ENCODE measurements at regions not wholly inside any gene's neighbourhood (a gene's known extent, or its start where the extent isn't known, plus 50 kb on each side); places are given as distances from the start of the nearest gene placed in this dataset.

- no peak for DNase-seq (ENCODE audit: low read depth, low spot score)
- POLR2A ChIA-PET, result no interaction called here
- H3K4me3 ChIP-seq (ENCODE audit: low read depth, low read length), result no peak overlapping the region
- CTCF ChIA-PET, result no interaction called here
- TF ChIP-seq, protein P1, sequence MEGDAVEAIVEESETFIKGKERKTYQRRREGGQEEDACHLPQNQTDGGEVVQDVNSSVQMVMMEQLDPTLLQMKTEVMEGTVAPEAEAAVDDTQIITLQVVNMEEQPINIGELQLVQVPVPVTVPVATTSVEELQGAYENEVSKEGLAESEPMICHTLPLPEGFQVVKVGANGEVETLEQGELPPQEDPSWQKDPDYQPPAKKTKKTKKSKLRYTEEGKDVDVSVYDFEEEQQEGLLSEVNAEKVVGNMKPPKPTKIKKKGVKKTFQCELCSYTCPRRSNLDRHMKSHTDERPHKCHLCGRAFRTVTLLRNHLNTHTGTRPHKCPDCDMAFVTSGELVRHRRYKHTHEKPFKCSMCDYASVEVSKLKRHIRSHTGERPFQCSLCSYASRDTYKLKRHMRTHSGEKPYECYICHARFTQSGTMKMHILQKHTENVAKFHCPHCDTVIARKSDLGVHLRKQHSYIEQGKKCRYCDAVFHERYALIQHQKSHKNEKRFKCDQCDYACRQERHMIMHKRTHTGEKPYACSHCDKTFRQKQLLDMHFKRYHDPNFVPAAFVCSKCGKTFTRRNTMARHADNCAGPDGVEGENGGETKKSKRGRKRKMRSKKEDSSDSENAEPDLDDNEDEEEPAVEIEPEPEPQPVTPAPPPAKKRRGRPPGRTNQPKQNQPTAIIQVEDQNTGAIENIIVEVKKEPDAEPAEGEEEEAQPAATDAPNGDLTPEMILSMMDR (IDR thresholded peaks at IDR 0.05; ENCODE audit: insufficient read depth, low read length, missing control alignments), result no peak
Observed at GRCh38 chrX:39985071-39985470, 112.7 kb downstream of the BCOR start.

DNA sequence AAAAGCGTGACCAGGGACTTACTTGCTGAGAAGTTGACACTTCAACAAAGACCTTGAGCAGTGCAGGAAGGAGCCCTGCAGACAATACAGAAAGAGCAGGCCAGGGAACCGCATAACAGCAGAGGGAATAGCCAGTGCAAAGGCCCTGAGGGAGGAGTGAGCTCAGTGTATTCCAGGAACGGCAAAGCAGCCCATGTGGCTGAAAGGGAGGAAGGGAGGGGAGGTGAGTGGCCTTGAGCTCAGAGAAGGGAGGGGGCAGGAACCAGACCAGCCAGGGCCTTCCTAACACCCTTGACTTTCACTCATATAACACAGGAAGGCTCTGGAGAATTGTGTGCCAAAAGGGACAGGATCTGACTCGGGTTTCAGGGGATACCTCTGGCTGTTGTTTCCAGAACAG is 112.2 kb downstream of the BCOR start:
- H3K4me3 ChIP-seq (ENCODE audit: low read depth, low read length), result no peak overlapping the region
- ChIA-PET CTCF (no interaction called here), POLR2A (no interaction called here)
- DNase-seq (ENCODE audit: low read depth, low spot score), result no peak
- TF ChIP-seq, protein P1 (IDR thresholded peaks at IDR 0.05; ENCODE audit: insufficient read depth, low read length, missing control alignments), result no peak

GRCh38 chrX:39988496-39988895 is 109.3 kb downstream of the BCOR start:
- no peak overlapping the region for H3K4me3 ChIP-seq (ENCODE audit: low read depth, low read length)
- no peak for DNase-seq (ENCODE audit: low read depth, low spot score)
- ChIA-PET CTCF (no interaction called here), POLR2A (no interaction called here)
- TF ChIP-seq, protein P1 (IDR thresholded peaks at IDR 0.05; ENCODE audit: insufficient read depth, low read length, missing control alignments), result no peak

DNA sequence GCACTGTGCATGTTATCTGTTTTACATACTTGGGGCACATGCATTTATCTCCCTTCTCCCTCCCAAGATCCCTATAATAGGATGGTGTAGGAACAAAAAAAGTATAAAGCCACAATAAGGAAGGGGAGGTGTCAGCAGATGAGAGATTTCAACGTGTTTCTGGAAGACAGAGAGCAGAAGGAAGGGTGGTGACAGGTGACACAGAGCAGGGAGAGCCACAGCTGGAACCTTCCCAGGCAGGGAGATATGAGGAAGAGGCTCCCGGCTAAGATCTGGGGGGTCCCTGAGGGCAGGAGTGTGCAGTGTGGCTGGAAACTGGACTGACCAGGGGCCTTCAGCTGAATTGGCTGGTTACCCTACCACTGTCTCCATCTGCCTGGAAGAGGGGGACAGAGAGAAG is 107.4 kb downstream of the BCOR start:
- TF ChIP-seq, protein P1 (IDR thresholded peaks at IDR 0.05; ENCODE audit: insufficient read depth, low read length, missing control alignments), result no peak
- no peak overlapping the region for H3K4me3 ChIP-seq (ENCODE audit: low read depth, low read length)
- no peak for DNase-seq (ENCODE audit: low read depth, low spot score)
- ChIA-PET CTCF (no interaction called here), POLR2A (no interaction called here)

GRCh38 chrX:39992300-39992699 is 105.5 kb downstream of the BCOR start:
- CTCF ChIA-PET, result no interaction called here
- no peak overlapping the region for H3K4me3 ChIP-seq (ENCODE audit: low read depth, low read length)
- POLR2A ChIA-PET, result no interaction called here
- TF ChIP-seq, protein P1 (IDR thresholded peaks at IDR 0.05; ENCODE audit: insufficient read depth, low read length, missing control alignments), result no peak
- no peak for DNase-seq (ENCODE audit: low read depth, low spot score)

GRCh38 chrX:39995457-39995856 is 102.3 kb downstream of the BCOR start:
- no peak for DNase-seq (ENCODE audit: low read depth, low spot score)
- ChIA-PET POLR2A (no interaction called here), CTCF (no interaction called here)
- no peak overlapping the region for H3K4me3 ChIP-seq (ENCODE audit: low read depth, low read length)
- TF ChIP-seq, protein P1 (IDR thresholded peaks at IDR 0.05; ENCODE audit: insufficient read depth, low read length, missing control alignments), result no peak
